HG03175 (cell line): ENCODE measurements at regions not wholly inside any gene's neighbourhood (a gene's known extent, or its start where the extent isn't known, plus 50 kb on each side); places are given as distances from the start of the nearest gene placed in this dataset.
A peak's percentile ranks its signal among the peaks of the same experiment; 100 is the strongest.
"Not testable (repeated sequence)": the region's sequence is repeated elsewhere in the genome, so short reads cannot be mapped to it uniquely, and the experiment has no call there.

Experiments used
- ATAC-seq: cut with Tn5 transposase; IDR thresholded peaks from one replicate; pipeline ENCODE4 v1.9.1; 2021; ENCODE audit warnings: mild to moderate bottlenecking, moderate library complexity; ENCODE audit not compliant: unreplicated experiment

- ATAC-seq: no peak
Observed at GRCh38 chr14:31911160-31911559, 165.9 kb upstream of the ARHGAP5 start.

- ATAC-seq: no peak
Observed at GRCh38 chr14:31913370-31913769, 163.7 kb upstream of the ARHGAP5 start.

GRCh38 chr14:31918289-31918688 is 158.8 kb upstream of the ARHGAP5 start:
- not testable (repeated sequence) for ATAC-seq

GRCh38 chr14:31920001-31920400 is 157.1 kb upstream of the ARHGAP5 start:
- no peak for ATAC-seq

GRCh38 chr14:31920989-31921650 is 156.0 kb upstream of the ARHGAP5 start:
- no peak for ATAC-seq

- no peak for ATAC-seq
Observed at GRCh38 chr14:31921721-31922120, 155.4 kb upstream of the ARHGAP5 start.

- peak; percentile 51 for ATAC-seq
Observed at GRCh38 chr14:31926123-31926522, 151.0 kb upstream of the ARHGAP5 start.

- no peak for ATAC-seq
Observed at GRCh38 chr14:31926652-31927347, 150.3 kb upstream of the ARHGAP5 start.

GRCh38 chr14:31927348-31927832 is 149.7 kb upstream of the ARHGAP5 start:
- ATAC-seq: no peak

GRCh38 chr14:31930070-31930469 is 147.0 kb upstream of the ARHGAP5 start:
- no peak for ATAC-seq

GRCh38 chr14:31930493-31931240 is 146.4 kb upstream of the ARHGAP5 start:
- ATAC-seq: no peak

- ATAC-seq: no peak
Observed at GRCh38 chr14:31932675-31933074, 144.4 kb upstream of the ARHGAP5 start.

GRCh38 chr14:31933716-31934115 is 143.4 kb upstream of the ARHGAP5 start:
- no peak for ATAC-seq

GRCh38 chr14:31934767-31935266 is 142.3 kb upstream of the ARHGAP5 start:
- ATAC-seq: no peak

GRCh38 chr14:31935391-31935790 is 141.7 kb upstream of the ARHGAP5 start:
- ATAC-seq: no peak

- ATAC-seq: no peak
Observed at GRCh38 chr14:31936115-31936514, 141.0 kb upstream of the ARHGAP5 start.

GRCh38 chr14:31937730-31938346 is 139.3 kb upstream of the ARHGAP5 start:
- ATAC-seq: peak; percentile 100

- ATAC-seq: no peak
Observed at GRCh38 chr14:31939934-31940333, 137.2 kb upstream of the ARHGAP5 start.

GRCh38 chr14:31941487-31941886 is 135.6 kb upstream of the ARHGAP5 start:
- ATAC-seq: no peak

GRCh38 chr14:31942166-31942841 is 134.8 kb upstream of the ARHGAP5 start:
- no peak for ATAC-seq
